Prostate gland (tissue), 2 donors: ENCODE measurements at regions not wholly inside any gene's neighbourhood (a gene's known extent, or its start where the extent isn't known, plus 50 kb on each side); places are given as distances from the start of the nearest gene placed in this dataset.

Source experiments
- DNase-seq: peaks from one replicate; pipeline ENCODE4 v3.0.0-alpha.2; 2019; ENCODE audit warnings: low spot score
- H3K27ac ChIP-seq, 2 donors: fragments of 200-600 bp; sonication (generic); 2 replicates each; pipeline ENCODE4 v1.5.1; 2017 to 2019
- H3K27me3 ChIP-seq: fragments of 200-600 bp; sonication (generic); replicated peaks from 2 replicates; pipeline ENCODE4 v1.5.1; 2019; ENCODE audit not compliant: insufficient read depth
- H3K36me3 ChIP-seq, 2 donors: fragments of 200-600 bp; sonication (generic); 1 replicate in 1 of 2; 2 replicates in 1 of 2; pipeline versions ENCODE4 v1.5.1 to v1.8.1; 2017 to 2019
- H3K4me1 ChIP-seq: fragments of 200-600 bp; sonication (generic); replicated peaks from 2 replicates; pipeline ENCODE4 v1.5.1; 2019
- H3K4me3 ChIP-seq, 2 donors: fragments of 200-600 bp; sonication (generic); 2 replicates each; pipeline ENCODE4 v1.5.1; 2017 to 2019
- H3K9me3 ChIP-seq: fragments of 200-600 bp; sonication (generic); 2 replicates; pipeline ENCODE4 v1.5.1; 2017
- CTCF ChIP-seq, 4 experiments: fragments of 200-600 bp in 2 of 4; fragments of 450-650 bp in 2 of 4; sonication (generic) in 2 of 4; IDR thresholded peaks; 1 replicate in 3 of 4; 2 replicates in 1 of 4; pipeline ENCODE4 v1.5.1; 2016 to 2019; ENCODE audit warnings: antibody characterized with exemption in 4 of 4, mild to moderate bottlenecking in 2 of 4, moderate library complexity in 2 of 4
- POLR2A ChIP-seq: fragments of 450-650 bp; IDR thresholded peaks from one replicate; pipeline ENCODE4 v1.6.1; 2016; ENCODE audit warnings: antibody characterized with exemption, mild to moderate bottlenecking
- POLR2AphosphoS5 ChIP-seq: sonication (generic); formaldehyde crosslinking; IDR thresholded peaks from one replicate; pipeline ENCODE4 v1.6.1; 2017; ENCODE audit warnings: antibody characterized with exemption
- WGBS: methylation state at CpG from one replicate; pipeline ENCODE4 v1.1.5; 2018; 5-methylcytosine and 5-hydroxymethylcytosine counted together
- intact Hi-C: fragments of 100-400 bp; cut with DNase I; formaldehyde crosslinking; loops from one replicate; pipeline ENCODE4 v1.14.2; 2022

GRCh38 chr10:60662917-60663614 lies 115.2 kb upstream of the CDK1 start:
- intact Hi-C loops, result no loop called here
- no peak overlapping the region for H3K27ac ChIP-seq
- H3K4me1 ChIP-seq, result peaks cover 9% of the 10 kb centered on the region
- WGBS, result 80% methylated on average over 4 of the region's 4 CpGs
- no peak overlapping the region for H3K4me3 ChIP-seq
- no peaks in the 10 kb centered on the region for H3K36me3 ChIP-seq
- H3K27me3 ChIP-seq, result no peaks in the 10 kb centered on the region
- no peaks in the 10 kb centered on the region for H3K9me3 ChIP-seq
- no peak for TF ChIP-seq CTCF (IDR thresholded peaks at IDR 0.05)
- TF ChIP-seq POLR2A, result no peak
- no peak for TF ChIP-seq POLR2AphosphoS5
- no peak for DNase-seq

- Histone ChIP-seq H3K9me3 (no peaks in the 10 kb centered on the region), H3K36me3 (no peaks in the 10 kb centered on the region), H3K27ac (no peak overlapping the region), H3K27me3 (no peaks in the 10 kb centered on the region), H3K4me3 (no peak overlapping the region), H3K4me1 (peaks cover 9% of the 10 kb centered on the region)
- DNase-seq, result no peak
- no peak for TF ChIP-seq CTCF (IDR thresholded peaks at IDR 0.05)
- TF ChIP-seq POLR2A, result no peak
- intact Hi-C loops, result no loop called here
- WGBS, result 86% methylated on average over 7 of the region's 7 CpGs
Observed at GRCh38 chr10:60661637-60662036, 116.6 kb upstream of the CDK1 start.

DNA sequence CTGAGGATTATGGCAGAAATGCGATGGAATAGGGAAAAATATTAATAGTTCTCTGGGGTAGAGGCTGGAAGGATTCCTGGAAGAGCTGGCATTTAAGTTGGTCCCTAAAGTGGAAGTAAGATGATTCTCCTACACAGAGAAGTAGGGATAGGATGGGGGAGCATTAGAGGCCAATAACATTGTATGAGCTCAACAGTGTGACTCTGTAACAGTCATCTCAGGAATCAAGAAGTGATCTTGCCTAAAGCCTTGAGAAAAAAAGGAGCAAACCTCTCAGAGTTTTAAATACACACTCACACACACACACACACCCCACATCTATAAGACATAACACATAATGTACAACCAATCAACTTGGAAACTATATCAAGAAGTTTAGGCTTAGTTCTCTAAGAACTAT lies 117.7 kb upstream of the CDK1 start:
- Histone ChIP-seq H3K4me3 (no peak overlapping the region), H3K27me3 (no peaks in the 10 kb centered on the region), H3K36me3 (no peaks in the 10 kb centered on the region), H3K4me1 (peaks cover 9% of the 10 kb centered on the region), H3K27ac (no peak overlapping the region), H3K9me3 (no peaks in the 10 kb centered on the region)
- TF ChIP-seq POLR2AphosphoS5, result no peak
- no peak for TF ChIP-seq POLR2A
- TF ChIP-seq CTCF (IDR thresholded peaks at IDR 0.05), result no peak
- 100% methylated on average over 1 of the region's 1 CpG for WGBS
- intact Hi-C loops, result no loop called here
- no peak for DNase-seq

- DNase-seq, result no peak
- intact Hi-C loops, result no loop called here
- H3K36me3 ChIP-seq, result no peaks in the 10 kb centered on the region
- no peak overlapping the region for H3K27ac ChIP-seq
- H3K9me3 ChIP-seq, result no peaks in the 10 kb centered on the region
- H3K27me3 ChIP-seq, result no peaks in the 10 kb centered on the region
- no peak for TF ChIP-seq POLR2A
- TF ChIP-seq CTCF (IDR thresholded peaks at IDR 0.05), result no peak
- TF ChIP-seq POLR2AphosphoS5, result no peak
- no peak overlapping the region for H3K4me3 ChIP-seq
- no peaks in the 10 kb centered on the region for H3K4me1 ChIP-seq
- 76% methylated on average over 4 of the region's 4 CpGs for WGBS
Observed at GRCh38 chr10:60654813-60655464, 123.3 kb upstream of the CDK1 start.

- H3K4me1 ChIP-seq, result peaks cover 5% of the 10 kb centered on the region
- no peak overlapping the region for H3K4me3 ChIP-seq
- TF ChIP-seq POLR2AphosphoS5, result no peak
- TF ChIP-seq CTCF (IDR thresholded peaks at IDR 0.05), result no peak
- no peak for TF ChIP-seq POLR2A
- H3K9me3 ChIP-seq, result no peaks in the 10 kb centered on the region
- no peaks in the 10 kb centered on the region for H3K36me3 ChIP-seq
- no peaks in the 10 kb centered on the region for H3K27me3 ChIP-seq
- intact Hi-C loops, result no loop called here
- H3K27ac ChIP-seq, result no peak overlapping the region
- WGBS, result 89% methylated on average over 6 of the region's 6 CpGs
- DNase-seq, result no peak
Observed at GRCh38 chr10:60652628-60653027, 125.7 kb upstream of the CDK1 start.
